ENCODE measurements at regions not wholly inside any gene's neighbourhood (a gene's known extent, or its start where the extent isn't known, plus 50 kb on each side); places are given as distances from the start of the nearest gene placed in this dataset.

- TF ChIP-seq, protein P1, sequence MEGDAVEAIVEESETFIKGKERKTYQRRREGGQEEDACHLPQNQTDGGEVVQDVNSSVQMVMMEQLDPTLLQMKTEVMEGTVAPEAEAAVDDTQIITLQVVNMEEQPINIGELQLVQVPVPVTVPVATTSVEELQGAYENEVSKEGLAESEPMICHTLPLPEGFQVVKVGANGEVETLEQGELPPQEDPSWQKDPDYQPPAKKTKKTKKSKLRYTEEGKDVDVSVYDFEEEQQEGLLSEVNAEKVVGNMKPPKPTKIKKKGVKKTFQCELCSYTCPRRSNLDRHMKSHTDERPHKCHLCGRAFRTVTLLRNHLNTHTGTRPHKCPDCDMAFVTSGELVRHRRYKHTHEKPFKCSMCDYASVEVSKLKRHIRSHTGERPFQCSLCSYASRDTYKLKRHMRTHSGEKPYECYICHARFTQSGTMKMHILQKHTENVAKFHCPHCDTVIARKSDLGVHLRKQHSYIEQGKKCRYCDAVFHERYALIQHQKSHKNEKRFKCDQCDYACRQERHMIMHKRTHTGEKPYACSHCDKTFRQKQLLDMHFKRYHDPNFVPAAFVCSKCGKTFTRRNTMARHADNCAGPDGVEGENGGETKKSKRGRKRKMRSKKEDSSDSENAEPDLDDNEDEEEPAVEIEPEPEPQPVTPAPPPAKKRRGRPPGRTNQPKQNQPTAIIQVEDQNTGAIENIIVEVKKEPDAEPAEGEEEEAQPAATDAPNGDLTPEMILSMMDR (IDR thresholded peaks at IDR 0.05; ENCODE audit: borderline replicate concordance, insufficient read depth, low read depth, low read length), result no peak
These were observed 223.3 kb upstream of the KCNJ16 start for GRCh38 chr17:69851736-69852135.

DNA sequence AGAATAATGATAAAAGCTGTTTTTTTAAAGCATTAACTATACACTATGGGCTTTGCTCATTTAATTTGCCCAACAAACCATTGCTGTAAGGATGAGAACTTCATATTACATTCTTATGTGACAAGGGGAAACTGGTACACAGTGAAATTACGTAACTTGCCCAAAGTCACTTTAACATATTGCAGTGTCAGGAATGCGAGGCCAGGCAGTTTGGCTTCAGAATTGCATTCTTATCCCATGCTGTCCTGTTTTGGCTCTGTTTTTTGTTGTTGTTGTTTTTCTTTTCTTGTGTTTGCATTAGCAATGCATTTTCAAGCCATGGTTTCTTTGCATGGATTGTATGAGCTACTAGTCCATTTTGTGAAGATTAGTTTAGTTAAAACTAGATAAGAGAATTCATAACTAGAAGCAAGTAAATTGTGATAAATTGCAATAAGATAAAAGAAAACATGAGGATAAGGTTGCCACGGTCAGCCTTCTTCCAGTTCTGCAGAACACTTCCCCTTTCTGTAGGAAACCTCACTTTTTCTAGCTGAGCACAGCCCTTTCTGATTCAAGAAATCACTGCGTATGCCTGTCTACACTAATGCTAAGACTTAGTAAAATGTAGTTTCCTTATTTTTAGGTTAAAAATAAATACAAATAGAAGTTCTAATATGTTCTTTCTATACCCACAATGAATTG, 221.3 kb upstream of the KCNJ16 start:
- no peak overlapping the region for H3K4me3 ChIP-seq (ENCODE audit: low read depth, low read length)
- TF ChIP-seq, protein P1 (IDR thresholded peaks at IDR 0.05; ENCODE audit: borderline replicate concordance, insufficient read depth, low read depth, low read length), result no peak

More at GRCh38 chr17:69851736-69852135, 223.3 kb upstream of the KCNJ16 start:
- H3K4me3 ChIP-seq (ENCODE audit: low read depth, low read length), result no peak overlapping the region

GRCh38 chr17:69854225-69854780, 220.7 kb upstream of the KCNJ16 start:
- H3K4me3 ChIP-seq (ENCODE audit: low read depth, low read length), result no peak overlapping the region
- TF ChIP-seq, protein P1 (IDR thresholded peaks at IDR 0.05; ENCODE audit: borderline replicate concordance, insufficient read depth, low read depth, low read length), result no peak

- TF ChIP-seq, protein P1 (IDR thresholded peaks at IDR 0.05; ENCODE audit: borderline replicate concordance, insufficient read depth, low read depth, low read length), result no peak
- no peak overlapping the region for H3K4me3 ChIP-seq (ENCODE audit: low read depth, low read length)
These were observed 218.1 kb upstream of the KCNJ16 start for GRCh38 chr17:69856946-69857345.

DNA sequence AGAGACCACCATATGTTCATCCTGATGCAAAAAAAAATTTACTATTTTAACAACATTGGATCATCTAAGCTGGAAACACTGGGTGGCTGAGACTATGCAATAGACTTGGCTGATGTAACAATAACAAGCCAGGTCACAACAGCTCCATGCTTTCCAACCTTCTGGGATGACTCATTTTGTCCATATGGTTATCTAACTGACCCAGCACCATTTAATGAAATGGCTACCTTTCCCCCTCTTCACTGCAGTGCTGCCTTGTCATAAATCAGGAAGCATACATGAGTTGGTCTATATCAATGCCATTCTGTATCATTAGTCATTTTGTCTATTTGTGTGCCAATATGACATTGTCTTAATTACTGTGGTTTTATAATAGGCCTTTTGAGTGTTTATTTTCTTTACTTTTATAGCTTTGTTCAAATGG, 217.6 kb upstream of the KCNJ16 start:
- H3K4me3 ChIP-seq (ENCODE audit: low read depth, low read length), result no peak overlapping the region
- TF ChIP-seq, protein P1 (IDR thresholded peaks at IDR 0.05; ENCODE audit: borderline replicate concordance, insufficient read depth, low read depth, low read length), result no peak

GRCh38 chr17:69858460-69858859, 216.6 kb upstream of the KCNJ16 start:
- H3K4me3 ChIP-seq (ENCODE audit: low read depth, low read length), result no peak overlapping the region
- TF ChIP-seq, protein P1 (IDR thresholded peaks at IDR 0.05; ENCODE audit: borderline replicate concordance, insufficient read depth, low read depth, low read length), result no peak

DNA sequence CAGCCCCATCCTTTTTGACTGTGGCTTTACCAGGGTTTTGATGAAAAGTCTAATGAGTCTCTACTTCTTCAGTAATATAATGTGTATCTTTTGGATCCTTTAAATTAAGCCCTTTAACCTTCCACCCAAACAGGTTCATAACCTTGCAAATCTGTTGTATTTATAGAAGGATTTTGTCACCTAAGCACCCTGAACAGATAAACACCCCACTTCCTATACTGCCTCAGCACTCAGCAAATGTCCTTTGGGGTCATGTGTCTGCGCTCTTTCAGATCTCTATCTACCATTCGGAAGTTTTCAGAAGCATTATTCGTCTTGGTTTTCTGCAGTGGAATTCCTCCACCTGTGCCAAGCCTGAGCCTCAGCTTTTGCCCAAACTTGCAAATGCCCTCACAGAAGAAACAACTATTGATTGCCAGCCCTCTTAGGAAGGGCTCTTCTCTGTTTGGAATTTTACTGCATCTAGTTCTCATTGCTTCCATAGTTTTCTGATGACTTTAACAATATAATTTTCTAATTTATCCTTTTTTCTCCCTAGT, 214.8 kb upstream of the KCNJ16 start:
- TF ChIP-seq, protein P1 (IDR thresholded peaks at IDR 0.05; ENCODE audit: borderline replicate concordance, insufficient read depth, low read depth, low read length), result no peak

More for the DNA sequence above, 214.8 kb upstream of the KCNJ16 start:
- H3K4me3 ChIP-seq (ENCODE audit: low read depth, low read length), result no peak overlapping the region

All from GM12875 (cell line).